Activated T-cell treated with anti-CD3 and anti-CD28 coated beads, Interleukin-2, amount 50 U/mL, for 48 hours (primary cell): ENCODE measurements at regions not wholly inside any gene's neighbourhood (a gene's known extent, or its start where the extent isn't known, plus 50 kb on each side); places are given as distances from the start of the nearest gene placed in this dataset.
"Not testable (repeated sequence)": the region's sequence is repeated elsewhere in the genome, so short reads cannot be mapped to it uniquely, and the experiment has no call there.

ENCODE experiments used
- DNase-seq, 2 experiments: peaks; one replicate each; pipeline ENCODE4 v3.0.0-alpha.2; 2020

DNA sequence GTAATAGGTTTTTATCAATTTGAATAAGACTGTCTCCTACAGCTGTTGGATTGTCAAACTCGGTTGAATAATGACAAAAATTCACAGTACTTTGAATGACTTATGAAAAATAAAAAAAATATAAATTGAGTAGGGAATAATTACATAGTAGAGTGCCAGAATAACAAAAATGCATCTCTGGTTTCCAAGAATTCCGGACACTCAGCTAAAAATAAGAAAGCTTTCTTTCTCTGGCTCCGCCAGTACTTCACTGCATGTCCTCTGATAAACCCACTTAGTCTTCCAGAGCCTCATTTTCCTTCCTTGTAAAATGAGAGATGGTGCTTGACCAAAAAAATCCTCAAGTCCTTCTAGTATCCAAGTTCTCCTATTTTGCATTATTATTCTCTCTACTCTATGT is 374.6 kb upstream of the LUZP2 start:
- no peak for DNase-seq

DNA sequence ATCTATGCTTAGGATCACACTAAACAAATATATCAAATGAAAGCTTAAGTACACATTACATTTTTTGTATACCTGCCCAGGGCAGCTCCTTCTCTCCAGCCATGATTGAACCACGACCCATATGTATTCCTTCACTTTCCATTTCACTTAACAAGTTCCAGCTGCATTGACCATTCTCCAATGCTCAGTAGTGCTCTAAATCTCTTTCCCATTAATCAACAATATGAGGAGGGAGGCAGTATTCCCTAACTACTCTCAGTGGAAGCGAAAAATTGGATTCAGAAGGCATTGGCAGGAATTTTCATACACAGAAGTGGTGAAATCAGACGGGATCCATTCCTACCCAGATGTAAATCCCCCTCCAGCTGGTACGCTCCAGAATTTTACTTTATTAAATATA is 372.0 kb upstream of the LUZP2 start:
- no peak for DNase-seq

DNA sequence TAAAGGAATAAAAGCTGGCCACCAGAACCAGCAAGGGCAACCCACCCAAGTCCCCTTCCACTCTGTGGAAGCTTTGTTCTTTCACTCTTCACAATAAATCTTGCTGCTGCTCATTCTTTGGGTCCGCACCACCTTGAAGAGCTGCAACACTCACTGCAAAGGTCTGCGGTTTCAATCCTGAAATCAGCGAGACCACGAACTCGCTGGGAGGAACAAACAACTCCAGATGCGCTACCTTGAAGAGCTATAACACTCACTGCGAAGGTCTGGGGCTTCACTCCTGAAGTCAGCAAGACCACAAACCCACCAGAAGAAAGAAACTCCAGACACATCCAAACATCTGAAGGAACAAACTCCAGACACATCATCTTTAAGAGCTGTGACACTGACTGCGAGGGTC is 365.2 kb upstream of the LUZP2 start:
- DNase-seq: no peak

DNA sequence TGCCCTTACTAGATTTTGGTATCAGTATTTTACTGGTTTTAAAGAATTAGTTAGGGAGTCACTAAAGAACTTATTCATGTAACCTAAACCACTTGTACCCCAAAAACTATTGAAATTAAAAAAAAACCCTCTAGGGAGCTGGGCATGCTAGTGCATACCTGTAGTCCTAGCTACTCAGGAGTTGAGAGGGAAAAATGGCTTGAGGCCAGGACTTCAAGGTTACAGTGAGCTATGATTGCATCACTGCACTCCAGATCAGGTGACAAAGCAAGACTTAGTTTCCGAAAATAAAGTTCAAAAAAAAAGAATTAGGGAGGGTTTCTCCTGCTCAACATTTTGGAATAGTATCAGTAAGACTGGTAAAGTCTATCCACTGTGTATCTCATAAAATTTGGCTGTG is 364.4 kb upstream of the LUZP2 start:
- no peak for DNase-seq

DNA sequence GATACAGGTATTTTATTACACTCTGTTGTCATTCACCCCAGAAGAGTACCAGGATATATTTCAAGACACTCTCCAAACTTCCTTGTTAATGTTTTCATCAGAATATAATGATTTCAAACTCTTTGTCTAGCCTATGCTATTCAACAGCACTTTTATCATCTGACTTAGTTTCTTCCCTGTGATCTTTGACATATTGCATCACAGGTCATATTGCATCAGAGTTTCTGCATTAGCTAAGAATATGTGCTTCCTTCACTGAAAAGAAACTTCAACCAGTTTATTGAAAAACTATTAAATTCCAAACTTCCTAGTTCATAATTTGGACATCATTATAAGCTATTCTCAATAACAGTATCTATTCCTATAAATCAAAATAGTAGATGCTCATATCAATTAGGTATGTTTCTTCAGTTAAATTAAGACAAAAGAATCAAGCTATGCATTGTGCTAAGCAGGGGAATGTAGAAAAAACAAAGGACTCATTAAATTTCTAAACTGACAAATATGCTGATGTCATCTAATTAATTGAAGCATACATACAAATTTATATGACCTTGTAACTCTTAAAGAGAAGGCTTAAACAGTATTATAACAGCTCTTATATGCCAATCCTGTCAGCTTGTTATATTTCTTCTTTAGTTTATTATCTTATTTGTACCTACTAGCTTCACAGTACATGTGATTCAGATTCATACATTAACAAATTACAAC is 361.8 kb upstream of the LUZP2 start:
- no peak for DNase-seq

DNA sequence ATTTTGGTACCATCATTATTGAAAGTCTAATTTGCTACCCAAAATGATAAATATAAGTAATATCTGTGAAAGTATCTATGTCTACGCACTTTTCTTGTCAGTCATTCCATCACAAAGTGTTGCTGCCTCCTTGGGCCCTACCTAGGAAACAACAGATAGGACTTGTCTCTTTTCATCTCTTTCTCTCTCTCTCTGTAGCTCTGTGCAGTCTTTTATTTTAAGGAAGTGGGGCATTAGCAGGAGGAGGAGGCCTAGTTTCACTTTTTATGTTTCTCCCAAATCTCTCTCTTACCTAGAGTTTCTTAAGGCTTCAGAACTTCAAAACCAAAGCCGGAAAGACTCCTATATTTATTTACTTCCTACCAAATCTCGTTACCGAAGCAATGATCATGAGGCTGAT is 354.8 kb upstream of the LUZP2 start:
- DNase-seq: no peak

DNA sequence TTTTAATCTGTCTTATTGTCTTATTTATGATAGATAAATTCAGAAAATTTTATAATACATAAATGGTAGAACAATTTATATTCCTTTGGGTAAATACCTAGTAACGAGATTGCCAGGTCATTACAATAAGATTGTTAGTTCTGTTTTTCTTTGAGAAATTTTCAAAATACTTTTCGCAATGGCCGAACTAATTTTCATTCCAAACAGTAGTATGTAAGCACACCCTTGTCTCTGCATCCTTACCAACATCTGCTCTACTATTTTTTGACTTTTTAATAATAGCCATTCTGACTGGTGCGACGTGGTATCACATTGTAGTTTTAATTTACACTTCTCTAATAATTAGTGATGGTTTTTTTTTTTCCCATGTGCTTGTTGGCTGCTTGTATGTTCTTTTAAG is 351.4 kb upstream of the LUZP2 start:
- no peak for DNase-seq

DNA sequence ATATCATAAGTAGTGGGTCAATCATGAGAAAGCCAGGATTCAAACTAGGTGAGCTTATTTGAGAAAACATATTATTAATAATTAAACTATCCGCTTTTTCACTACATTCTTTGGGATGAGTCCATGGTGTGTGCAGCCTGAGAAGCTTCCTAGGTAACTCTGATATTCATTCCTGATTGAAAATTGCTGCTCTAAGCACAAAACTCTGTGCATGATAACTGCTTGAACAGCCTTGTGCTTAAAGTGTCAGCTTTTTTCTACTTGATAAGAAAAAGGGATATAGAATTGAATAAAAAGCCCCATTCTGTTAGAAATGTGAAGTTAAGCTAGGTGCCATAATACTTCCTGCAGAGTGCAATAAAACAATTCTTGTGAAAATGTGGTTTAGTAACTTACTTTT is 343.5 kb upstream of the LUZP2 start:
- DNase-seq: no peak

DNA sequence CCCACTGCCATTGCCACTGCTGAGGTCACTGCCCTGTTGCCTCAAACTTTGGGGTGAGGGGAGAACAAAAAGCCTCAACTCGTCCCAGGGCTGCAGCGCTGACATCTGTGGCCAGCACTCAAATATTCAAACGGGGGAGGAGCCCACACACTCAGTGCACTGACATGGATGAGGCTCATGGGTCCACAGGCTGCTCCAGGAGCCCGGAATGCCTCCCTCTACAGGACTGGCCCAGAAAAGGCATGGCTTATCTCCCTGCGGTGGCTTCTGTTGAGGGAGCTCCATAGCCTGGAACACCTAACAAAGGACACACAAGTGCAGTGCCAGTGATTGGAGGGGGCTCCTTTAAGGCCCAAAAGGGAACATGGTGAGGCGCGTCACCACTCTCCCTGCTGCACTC is 341.1 kb upstream of the LUZP2 start:
- DNase-seq: no peak

DNA sequence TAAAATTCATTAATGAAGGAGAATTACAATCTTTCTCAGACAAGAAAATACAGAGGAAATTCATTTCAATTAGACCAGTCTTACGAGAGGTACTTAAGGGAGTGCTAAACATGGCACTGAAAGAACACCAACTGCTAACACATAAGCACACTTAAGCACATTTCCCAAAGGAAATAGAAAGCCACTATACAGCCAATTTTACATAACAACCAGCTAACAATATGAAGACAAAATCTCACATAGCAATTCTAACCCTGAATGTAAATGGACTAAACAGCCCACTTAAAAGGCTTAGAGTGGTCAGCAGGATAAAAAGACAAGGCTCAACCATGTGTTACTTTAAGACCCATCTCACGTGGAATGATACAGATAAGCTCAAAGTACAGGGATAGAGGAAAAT is 339.5 kb upstream of the LUZP2 start:
- DNase-seq: no peak

DNA sequence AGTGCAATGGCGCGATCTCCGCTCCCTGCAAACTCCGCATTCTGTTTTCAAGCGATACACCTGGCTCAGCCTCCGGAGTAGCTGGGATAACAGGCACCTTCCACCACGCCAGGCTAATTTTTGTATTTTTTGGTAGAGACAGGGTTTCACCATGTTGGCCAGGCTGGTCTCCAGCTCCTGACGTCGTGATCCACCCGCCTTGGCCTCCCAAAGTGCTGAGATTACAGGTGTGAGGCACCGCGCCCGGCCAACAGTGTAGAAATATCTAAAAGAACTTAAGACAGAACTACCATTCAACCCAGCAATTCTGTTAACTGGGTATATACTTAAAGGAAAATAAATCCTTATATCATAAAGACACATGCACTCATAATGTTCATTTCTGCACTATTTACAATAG is 335.3 kb upstream of the LUZP2 start:
- no peak for DNase-seq

DNA sequence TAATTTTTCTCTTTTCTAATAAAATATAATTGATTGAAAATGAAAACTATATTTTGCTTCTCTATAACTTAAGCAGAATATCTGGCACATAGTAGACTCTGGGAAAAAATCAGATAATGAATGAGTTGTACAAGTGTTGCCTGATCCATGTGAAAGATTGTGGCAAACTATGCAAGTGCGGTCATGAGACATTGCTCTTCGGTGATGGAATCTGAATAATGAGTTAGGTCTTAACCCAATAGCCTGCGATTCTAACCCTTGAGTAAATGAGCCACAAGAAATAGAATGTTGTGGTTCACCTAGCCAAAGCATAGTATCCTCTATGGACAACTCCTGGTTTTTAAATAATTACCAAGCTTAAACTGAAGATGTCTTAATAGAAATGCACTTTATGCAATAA is 333.7 kb upstream of the LUZP2 start:
- DNase-seq: no peak

DNA sequence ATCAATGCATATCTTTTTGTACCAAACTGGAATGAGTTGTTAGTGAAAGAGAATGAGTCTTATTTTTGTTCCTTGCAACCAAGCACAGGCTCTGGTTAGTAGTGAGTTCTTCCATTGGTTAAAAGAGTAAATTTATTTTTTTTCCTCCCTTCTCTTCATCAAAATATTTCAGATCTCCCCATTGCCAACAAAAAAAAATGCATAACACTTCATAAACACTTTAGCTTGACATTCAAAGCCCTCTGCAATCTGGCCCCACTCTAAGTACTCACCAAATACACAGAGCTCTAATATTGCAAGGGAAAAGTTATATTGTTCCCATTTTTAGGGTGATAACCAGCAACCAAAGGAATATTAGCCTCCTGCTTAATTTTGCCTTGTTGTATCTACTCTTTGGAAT is 333.0 kb upstream of the LUZP2 start:
- no peak for DNase-seq

DNA sequence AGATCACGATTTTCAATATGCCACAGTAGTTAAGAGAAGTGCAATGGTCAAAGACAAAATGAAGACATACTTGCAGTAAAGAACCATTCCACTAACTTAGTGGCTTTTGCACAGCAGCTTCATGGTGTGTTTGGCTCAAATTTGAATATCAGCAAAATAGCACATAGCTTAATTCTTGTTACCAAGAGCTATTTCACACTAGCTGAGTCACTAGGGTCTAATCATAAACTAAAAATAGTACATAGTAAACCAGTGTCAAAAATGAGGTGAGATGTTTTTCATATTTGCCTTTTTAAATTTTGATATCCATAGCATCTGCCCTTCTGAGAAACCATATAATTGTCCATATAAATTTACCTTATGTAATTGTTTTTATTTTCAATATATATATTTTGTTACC is 325.0 kb upstream of the LUZP2 start:
- no peak for DNase-seq

DNA sequence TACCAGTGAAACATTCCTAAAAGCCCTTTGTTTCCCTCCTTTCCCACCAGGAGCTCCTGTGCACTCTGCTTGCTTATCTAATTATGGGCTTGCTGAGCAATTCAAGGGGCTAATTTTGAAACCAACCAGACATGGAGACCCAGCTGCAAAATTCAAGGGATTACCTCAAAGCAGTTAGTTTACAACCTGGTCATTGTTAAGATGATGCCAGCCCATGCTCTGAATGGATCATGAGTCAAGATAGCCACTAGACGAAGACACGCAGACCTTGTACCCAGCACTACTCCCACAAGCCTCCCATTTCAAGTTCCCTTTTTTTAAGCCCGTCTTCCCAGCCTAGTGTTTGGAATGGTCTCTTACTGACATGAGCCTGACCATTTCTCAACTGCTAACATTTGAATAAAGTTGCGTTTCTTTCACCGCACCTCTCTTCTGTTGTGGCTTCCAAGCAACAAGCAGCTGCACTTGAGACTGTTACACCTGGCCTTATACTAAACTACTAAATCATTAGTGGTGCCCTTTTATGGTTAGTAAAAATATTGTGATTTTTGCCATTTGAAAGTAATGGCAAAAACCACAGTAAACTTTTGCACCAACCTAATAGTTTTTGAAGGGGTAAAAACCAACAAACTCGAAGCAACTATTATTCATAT is 315.3 kb upstream of the LUZP2 start:
- no peak for DNase-seq

DNA sequence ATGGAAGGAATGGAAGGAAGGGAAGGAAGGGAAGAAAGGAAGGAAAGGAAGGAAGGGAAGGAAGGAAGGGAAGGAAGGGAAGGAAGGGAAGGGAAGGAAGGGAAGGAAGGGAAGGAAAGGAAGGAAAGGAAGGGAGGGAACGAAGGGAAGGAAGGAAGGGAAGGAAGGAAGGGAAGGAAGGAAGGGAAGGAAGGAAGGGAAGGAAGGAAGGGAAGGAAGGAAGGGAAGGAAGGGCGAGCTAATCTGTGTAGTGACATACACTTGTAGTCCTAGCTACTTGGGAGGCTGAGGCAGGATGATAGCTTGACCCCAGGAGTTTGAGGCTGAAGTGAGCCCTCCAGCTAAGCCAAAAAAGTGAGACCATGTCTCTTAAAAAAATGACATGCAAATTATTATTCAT is 311.3 kb upstream of the LUZP2 start:
- not testable (repeated sequence) for DNase-seq

DNA sequence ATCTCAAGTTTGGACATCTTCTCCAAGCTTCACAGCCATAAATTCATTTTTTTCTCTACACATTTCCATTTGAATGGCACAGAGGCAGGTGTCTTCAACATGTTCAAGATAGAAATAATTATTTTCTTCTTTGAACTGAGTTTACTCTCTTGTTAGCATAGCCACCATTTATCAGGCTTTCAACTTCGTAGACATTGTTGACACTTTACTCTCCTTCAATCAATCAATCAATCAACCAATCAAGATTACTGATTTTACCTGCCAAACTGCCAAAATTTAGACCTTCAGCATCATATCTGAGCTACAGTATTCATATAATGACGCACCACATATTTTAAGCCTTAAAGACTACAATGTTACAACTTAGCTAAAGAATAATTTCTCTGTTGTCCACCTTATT is 300.1 kb upstream of the LUZP2 start:
- no peak for DNase-seq

DNA sequence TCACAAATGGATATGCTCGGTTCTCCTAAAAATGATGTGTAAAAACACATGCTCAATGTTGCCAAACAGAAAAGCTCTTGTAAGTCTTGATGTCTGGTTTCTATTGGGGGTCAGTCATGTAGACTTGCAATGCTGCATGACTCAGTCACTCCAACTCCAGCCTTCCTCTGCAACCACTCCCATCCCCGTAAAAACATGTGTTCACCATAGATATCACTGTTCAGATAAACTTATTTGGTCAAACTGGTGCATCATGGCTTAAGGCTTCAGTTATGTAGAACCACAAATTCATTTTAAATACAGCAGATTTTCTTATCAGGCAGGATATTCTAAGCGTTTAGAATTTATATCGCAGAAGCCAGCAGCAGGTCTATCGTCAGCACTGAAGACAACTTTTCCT is 298.4 kb upstream of the LUZP2 start:
- no peak for DNase-seq

DNA sequence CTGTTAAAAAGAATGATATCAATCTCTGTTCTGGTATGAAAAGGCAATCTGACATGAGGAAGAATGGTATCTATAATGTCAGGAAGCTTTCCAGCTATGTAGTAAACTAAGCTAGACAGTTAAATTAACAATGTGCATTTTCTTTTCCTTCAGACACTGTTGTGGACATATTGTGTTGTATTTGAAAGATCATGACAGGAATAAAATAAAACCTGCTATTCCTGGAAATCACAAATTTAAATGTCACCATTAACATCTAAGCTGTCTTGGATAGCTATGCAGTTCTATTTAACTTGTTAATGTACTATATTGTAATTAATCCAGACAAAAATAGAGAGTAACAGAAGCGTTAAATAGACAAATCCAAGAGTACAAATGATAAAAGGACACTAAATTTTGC is 297.4 kb upstream of the LUZP2 start:
- DNase-seq: no peak

DNA sequence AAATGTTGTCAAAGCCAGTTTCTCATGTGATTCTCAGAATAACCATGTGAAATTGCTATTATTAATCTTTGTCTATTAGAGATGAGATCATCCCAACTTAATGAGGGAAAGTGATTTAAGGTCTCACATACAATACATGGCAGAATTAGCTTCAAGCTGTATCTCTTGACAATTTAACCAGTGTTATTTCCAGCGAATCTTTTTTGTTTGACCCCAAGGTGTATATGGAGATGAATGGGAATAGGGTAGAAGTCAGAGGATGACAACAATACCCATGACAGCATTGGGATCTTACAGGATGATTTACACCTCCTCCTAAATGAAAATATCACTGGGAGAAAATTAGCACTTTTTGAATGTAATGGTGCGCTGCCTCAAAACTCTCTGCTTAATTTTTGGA is 290.8 kb upstream of the LUZP2 start:
- DNase-seq: no peak

DNA sequence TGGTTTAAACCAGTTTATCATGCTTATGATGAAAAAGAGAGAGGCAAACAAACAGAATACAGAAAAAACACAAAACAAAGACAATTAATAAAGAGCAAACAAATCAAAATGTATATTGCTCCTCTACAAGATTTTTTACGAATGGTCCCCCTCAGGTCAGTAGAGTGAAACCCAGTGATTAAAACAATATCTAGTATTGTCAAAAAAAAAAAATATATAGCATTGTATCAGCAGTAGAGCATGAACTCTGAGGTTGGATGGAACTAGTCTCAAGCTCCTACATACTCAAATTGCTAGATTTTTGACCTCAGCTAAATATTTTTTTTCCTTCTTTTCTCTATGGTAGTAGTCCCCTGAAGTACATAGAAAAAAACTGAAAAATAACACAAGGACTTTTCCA is 290.3 kb upstream of the LUZP2 start:
- no peak for DNase-seq

DNA sequence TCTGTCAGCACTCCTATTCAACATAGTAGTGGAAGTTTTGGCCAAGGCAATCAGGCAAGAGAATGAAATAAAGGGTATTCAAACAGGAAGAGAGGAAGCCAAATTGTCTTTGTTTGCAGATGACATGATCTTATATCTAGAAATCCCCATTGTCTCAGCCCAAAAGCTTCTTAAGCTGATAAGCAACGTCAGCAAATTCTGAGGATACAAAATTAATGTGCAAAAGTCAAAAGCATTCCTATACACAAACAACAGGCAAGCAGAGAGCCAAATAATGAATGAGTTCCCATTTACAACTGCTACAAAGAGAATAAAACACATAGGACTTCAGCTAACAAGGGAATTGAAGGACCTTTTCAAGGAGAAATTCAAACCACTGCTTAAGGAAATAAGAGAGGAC is 280.4 kb upstream of the LUZP2 start:
- DNase-seq: no peak

DNA sequence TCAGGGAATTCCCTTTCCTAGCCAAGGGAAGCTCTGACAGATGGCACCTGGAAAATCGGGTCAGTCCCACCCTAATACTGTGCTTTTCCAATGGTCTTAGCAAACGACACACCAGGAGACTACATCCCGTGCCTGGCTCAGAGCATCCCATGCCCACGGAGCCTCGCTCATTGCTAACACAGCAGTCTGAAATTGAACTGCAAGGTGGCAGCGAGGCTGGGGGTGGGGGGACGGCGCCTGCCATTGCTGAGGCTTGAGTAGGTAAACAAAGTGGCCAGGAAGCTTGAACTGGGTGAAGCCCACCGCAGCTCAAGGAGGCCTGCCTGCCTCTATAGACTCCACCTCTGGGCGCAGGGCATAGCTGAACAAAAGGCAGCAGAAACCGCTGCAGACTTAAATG is 279.5 kb upstream of the LUZP2 start:
- DNase-seq: not testable (repeated sequence)

DNA sequence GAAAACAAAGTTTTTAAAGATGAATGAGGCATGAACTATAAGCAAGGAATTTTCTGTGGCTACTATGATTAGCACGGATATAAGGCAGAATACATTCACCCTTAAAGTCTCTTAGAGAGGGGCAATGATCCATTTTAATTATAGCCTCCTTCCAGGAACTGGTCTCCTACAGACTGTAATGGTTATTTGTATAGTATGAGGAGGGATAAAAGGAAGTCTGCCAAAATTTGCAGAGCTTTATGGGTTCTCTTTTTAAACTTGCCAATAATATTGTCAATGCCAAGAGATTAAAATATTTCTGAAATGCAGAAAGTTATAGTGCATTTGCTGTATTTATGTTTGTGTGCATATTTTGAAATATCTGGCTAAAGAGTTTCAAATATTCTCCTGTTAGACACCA is 271.4 kb upstream of the LUZP2 start:
- no peak for DNase-seq

DNA sequence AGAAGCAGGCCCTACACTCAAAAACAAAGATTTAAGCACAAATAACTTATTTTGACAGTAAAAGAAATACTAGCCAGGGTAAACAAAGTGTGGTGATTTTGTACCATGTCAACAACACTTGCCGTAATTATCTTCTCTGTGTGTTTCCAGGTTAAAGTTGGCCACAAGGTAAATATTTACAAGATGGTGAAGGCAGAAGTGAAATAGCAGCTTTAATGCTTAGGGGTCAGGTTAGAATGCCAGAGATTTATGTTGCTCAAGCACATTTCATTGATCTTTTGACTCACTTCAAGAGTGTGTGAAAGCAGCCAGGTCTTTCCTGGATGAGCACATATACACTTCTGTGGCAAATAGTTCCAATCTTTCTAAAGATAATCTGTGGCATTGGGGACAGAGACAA is 270.2 kb upstream of the LUZP2 start:
- no peak for DNase-seq
